GM12878 (cell line): ENCODE measurements at regions not wholly inside any gene's neighbourhood (a gene's known extent, or its start where the extent isn't known, plus 50 kb on each side); places are given as distances from the start of the nearest gene placed in this dataset.

Experiments used
- ATAC-seq: fragments of 200-7000 bp; cut with Tn5 transposase; 3 replicates; pipeline ENCODE4 v1.9.1; 2020; ENCODE audit warnings: mild to moderate bottlenecking, moderate library complexity
- BruUV-seq: library from RNA; stranded (reverse); fragments of 400-500 nt; replicated peaks from 2 replicates; lab custom pipeline; 2021; lab: Mats Ljungman, UMichigan
- CTCF ChIA-PET: fragments of 300-600 bp; sonication (Branson Sonifier 250); formaldehyde crosslinking; extraction: SDS; loops from one replicate; lab custom pipeline; 2021; ENCODE audit warnings: inconsistent platforms; lab: Yijun Ruan, JAX
- POLR2A ChIA-PET: fragments of 350-600 bp; formaldehyde crosslinking; extraction: SDS; loops from one replicate; lab custom pipeline; 2021; ENCODE audit warnings: inconsistent platforms; lab: Charles Lee
- RAD21 ChIA-PET: fragments of 300-600 bp; sonication (Branson Sonifier 250); formaldehyde crosslinking; loops from one replicate; lab custom pipeline; 2023; ENCODE audit warnings: antibody characterized with exemption; ENCODE audit not compliant: unreplicated experiment; lab: Charles Lee
- SMC1A ChIA-PET: fragments of 300-600 bp; sonication (Branson Sonifier 250); formaldehyde crosslinking; loops from one replicate; lab custom pipeline; 2023; ENCODE audit not compliant: unreplicated experiment, uncharacterized antibody; lab: Charles Lee
- DNase-seq: peaks from one replicate; pipeline ENCODE4 v3.0.0-alpha.2; 2011; ENCODE audit warnings: low read depth, low spot score
- FAIRE-seq: peaks from 3 replicates; lab custom pipeline; 2011; peaks lifted over from hg19 to GRCh38; lab: Jason Lieb, UNC
- H2AFZ ChIP-seq: 2 replicates; pipeline ENCODE4 v1.6.0; 2011; ENCODE audit warnings: low read depth, low read length, control low read depth; ENCODE audit not compliant: control insufficient read depth
- H3K27ac ChIP-seq: 2 replicates; pipeline ENCODE4 v1.5.1; 2011; ENCODE audit warnings: control low read depth; ENCODE audit not compliant: control insufficient read depth, insufficient read depth
- H3K27me3 ChIP-seq, 2 experiments: replicated peaks in 1 of 2; 2 replicates each; pipeline versions ENCODE4 v1.6.0 to v1.6.1; 2011; ENCODE audit warnings: low read length in 1 of 2; ENCODE audit not compliant: control insufficient read depth in 2 of 2, insufficient read depth in 2 of 2
- H3K36me3 ChIP-seq, 2 experiments: 2 replicates each; pipeline ENCODE4 v1.5.1; 2011; ENCODE audit warnings: low read length in 1 of 2; ENCODE audit not compliant: control insufficient read depth in 2 of 2, insufficient read depth in 2 of 2
- H3K4me1 ChIP-seq: 2 replicates; pipeline ENCODE4 v1.6.1; 2011; ENCODE audit warnings: mild to moderate bottlenecking, low read length, moderate library complexity, mixed read lengths; ENCODE audit not compliant: control insufficient read depth, insufficient read depth
- H3K4me2 ChIP-seq: 2 replicates; pipeline ENCODE4 v1.6.0; 2011; ENCODE audit warnings: control low read depth; ENCODE audit not compliant: control insufficient read depth, insufficient read depth
- H3K4me3 ChIP-seq: fragments of 200-600 bp; sonication (generic); 2 replicates; pipeline ENCODE4 v1.5.1; 2016
- H3K79me2 ChIP-seq: 2 replicates; pipeline ENCODE4 v1.6.0; 2011; ENCODE audit warnings: low read length; ENCODE audit not compliant: control insufficient read depth, insufficient read depth
- H3K9ac ChIP-seq: 2 replicates; pipeline ENCODE4 v1.8.0; 2011; ENCODE audit warnings: low read length, control low read depth, mixed read lengths; ENCODE audit not compliant: control insufficient read depth, insufficient read depth
- H3K9me3 ChIP-seq: replicated peaks from 3 replicates; pipeline ENCODE4 v1.5.1; 2011; ENCODE audit warnings: mild to moderate bottlenecking, low read length; ENCODE audit not compliant: control insufficient read depth, insufficient read depth
- H4K20me1 ChIP-seq: 2 replicates; pipeline ENCODE4 v1.6.0; 2011; ENCODE audit not compliant: control insufficient read depth, insufficient read depth
- BRCA1 ChIP-seq: IDR thresholded peaks from 2 replicates; pipeline ENCODE4 v1.6.1; 2011; ENCODE audit warnings: low read depth, low read length, improper control_type of control experiment
- CHD4 ChIP-seq: fragments of 200-600 bp; sonication (generic); IDR thresholded peaks from 2 replicates; pipeline ENCODE4 v1.6.1; 2016; ENCODE audit warnings: mild to moderate bottlenecking
- FOS ChIP-seq: IDR thresholded peaks from 3 replicates; pipeline ENCODE4 v1.6.1; 2011; ENCODE audit warnings: borderline replicate concordance; ENCODE audit not compliant: insufficient read length; ENCODE audit errors: extremely low read depth
- FOXK2 ChIP-seq: fragments of 450-650 bp; IDR thresholded peaks from 2 replicates; pipeline ENCODE4 v1.6.1; 2017; ENCODE audit warnings: mild to moderate bottlenecking, moderate library complexity
- HDGF ChIP-seq: fragments of 450-650 bp; IDR thresholded peaks from 2 replicates; pipeline ENCODE4 v1.6.1; 2016; ENCODE audit warnings: antibody characterized with exemption
- KDM1A ChIP-seq: fragments of 200-600 bp; sonication (generic); IDR thresholded peaks from 2 replicates; pipeline ENCODE4 v1.6.1; 2016; ENCODE audit warnings: borderline replicate concordance
- MYB ChIP-seq: fragments of 150-350 bp; IDR thresholded peaks from 2 replicates; pipeline ENCODE4 v1.6.1; 2014; ENCODE audit warnings: mild to moderate bottlenecking, low read depth, low read length, borderline replicate concordance
- POLR2AphosphoS5 ChIP-seq: IDR thresholded peaks from 2 replicates; pipeline ENCODE4 v1.6.1; 2011; ENCODE audit warnings: mild to moderate bottlenecking, low read length, inconsistent platforms
- POU2F2 ChIP-seq: IDR thresholded peaks from 3 replicates; pipeline ENCODE4 v1.6.1; 2011; ENCODE audit warnings: low read depth, mild to moderate bottlenecking, low read length, borderline replicate concordance
- RAD21 ChIP-seq: IDR thresholded peaks from 2 replicates; pipeline ENCODE4 v1.6.1; 2011; ENCODE audit warnings: mild to moderate bottlenecking, low read depth, low read length, moderate library complexity; ENCODE audit not compliant: insufficient read depth
- RBBP5 ChIP-seq: fragments of 200-600 bp; sonication (generic); conservative IDR thresholded peaks from 2 replicates; pipeline ENCODE4 v1.6.1; 2016
- SIX5 ChIP-seq: IDR thresholded peaks from 2 replicates; pipeline ENCODE4 v1.6.1; 2011; ENCODE audit warnings: mild to moderate bottlenecking, low read depth, low read length, moderate library complexity; ENCODE audit not compliant: severe bottlenecking
- TAF1 ChIP-seq: IDR thresholded peaks from 2 replicates; pipeline ENCODE4 v1.6.1; 2011; ENCODE audit warnings: mild to moderate bottlenecking, low read depth, low read length, borderline replicate concordance
- ZSCAN29 ChIP-seq: fragments of 450-650 bp; IDR thresholded peaks from 2 replicates; pipeline ENCODE4 v1.6.1; 2017; ENCODE audit warnings: mild to moderate bottlenecking, moderate library complexity
- WGBS: methylation state at CpG from one replicate; pipeline ENCODE4 v1.1.6; 2016; ENCODE audit warnings: low lambda C conversion rate; ENCODE audit not compliant: insufficient replicate concordance, insufficient coverage; ENCODE audit errors: missing lambda C conversion rate; 5-methylcytosine and 5-hydroxymethylcytosine counted together
- in situ Hi-C: fragments of 300-500 bp; cut with MboI; formaldehyde crosslinking; loops from 9 replicates; pipeline ENCODE4 v1.14.3; 2018; ENCODE audit warnings: mixed read lengths
- intact Hi-C: fragments of 100-400 bp; cut with micrococcal nuclease; formaldehyde crosslinking; loops from one replicate; pipeline ENCODE4 v1.14.2; 2022; ENCODE audit not compliant: unreplicated experiment
- TF ChIP-seq, protein P1 (sequence below): IDR thresholded peaks from 2 replicates; pipeline ENCODE4 v1.6.1; 2012; ENCODE audit warnings: low read depth, low read length, improper control_type of control experiment
- TF ChIP-seq, protein P2 (sequence below): fragments of 450-650 bp; IDR thresholded peaks from 2 replicates; pipeline ENCODE4 v1.6.1; 2018; ENCODE audit warnings: borderline replicate concordance, mild to moderate bottlenecking; ENCODE audit not compliant: partially characterized antibody
- TF ChIP-seq, protein P3 (sequence below): fragments of 450-650 bp; formaldehyde crosslinking; IDR thresholded peaks from 2 replicates; pipeline ENCODE4 v1.5.0; 2022; ENCODE audit warnings: mild to moderate bottlenecking, missing genetic modification characterization

DNA sequence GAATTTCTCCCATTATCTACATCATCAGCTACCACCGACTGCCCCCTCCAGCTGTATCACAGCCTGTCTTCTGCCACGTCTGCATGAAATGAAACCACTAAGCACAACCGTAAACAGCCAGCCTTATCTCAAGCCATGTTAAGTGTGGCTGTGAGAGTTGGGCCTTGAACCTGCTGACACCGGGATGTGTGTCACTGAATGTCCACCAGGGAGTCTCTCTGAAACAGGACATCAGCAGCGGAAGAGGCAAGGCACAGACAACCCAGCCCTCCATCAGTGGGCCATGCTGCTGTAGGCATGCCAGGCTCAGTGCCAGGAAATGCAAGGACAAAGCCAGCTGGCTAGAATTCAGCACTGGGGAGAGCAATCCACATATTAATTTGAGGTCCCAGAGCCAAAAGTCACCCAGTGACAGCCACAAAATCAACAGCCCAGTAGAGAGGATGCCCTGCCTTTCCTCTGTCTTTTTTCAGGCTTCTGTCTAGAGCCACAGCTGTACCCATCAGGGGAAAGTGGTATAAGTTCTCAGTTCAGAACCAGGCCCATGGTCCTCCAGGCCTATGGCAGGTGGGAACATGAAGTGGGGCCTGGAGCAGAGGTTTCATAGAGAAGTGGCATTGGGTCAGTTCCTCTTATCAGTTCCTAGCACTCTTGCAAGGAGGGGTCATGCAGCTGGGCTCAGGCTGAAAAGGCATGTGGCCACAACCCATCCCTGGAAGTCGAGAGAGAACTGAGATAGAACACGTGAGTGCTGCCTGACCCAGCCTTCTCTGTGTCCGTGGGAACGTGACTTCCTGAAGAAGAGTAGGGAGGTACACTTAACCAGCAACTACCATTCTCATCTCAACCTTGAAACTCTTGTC lies 199.4 kb downstream of the ESM1 start:
- Histone ChIP-seq H3K27me3 (no peaks in the 10 kb centered on the region), H3K4me3 (no peak overlapping the region), H3K9me3 (no peaks in the 10 kb centered on the region), H3K4me1 (peaks cover 13% of the 10 kb centered on the region), H3K36me3 (no peaks in the 10 kb centered on the region), H3K27ac (peak overlapping the region; percentile 18; the same call in 1 of the 2 replicates), H3K79me2 (no peaks in the 10 kb centered on the region), H4K20me1 (no peaks in the 10 kb centered on the region), H3K9ac (no peak overlapping the region), H2AFZ (no peak overlapping the region), H3K4me2 (peak overlapping the region; percentile 22; the same call in 1 of the 2 replicates)
- in situ Hi-C loops (no loop called here), intact Hi-C loops (no loop called here)
- WGBS: 22% methylated on average over 9 of the region's 9 CpGs
- POLR2A ChIA-PET: no interaction called here
- peak; percentile 31; the same call in 1 of the 3 replicates for ATAC-seq
- SMC1A ChIA-PET: no interaction called here
- RAD21 ChIA-PET: interaction anchor here (1.2 kb wide), 1 partner anchor 15 kb away, joined by 3 read pairs; no protein-coding TSS in a partner anchor
- BruUV-seq: no TSS peak
- CTCF ChIA-PET: no interaction called here
- no peak for FAIRE-seq
- peak; percentile 45 for DNase-seq
- TF ChIP-seq TAF1: no peak
- TF ChIP-seq, protein P1, sequence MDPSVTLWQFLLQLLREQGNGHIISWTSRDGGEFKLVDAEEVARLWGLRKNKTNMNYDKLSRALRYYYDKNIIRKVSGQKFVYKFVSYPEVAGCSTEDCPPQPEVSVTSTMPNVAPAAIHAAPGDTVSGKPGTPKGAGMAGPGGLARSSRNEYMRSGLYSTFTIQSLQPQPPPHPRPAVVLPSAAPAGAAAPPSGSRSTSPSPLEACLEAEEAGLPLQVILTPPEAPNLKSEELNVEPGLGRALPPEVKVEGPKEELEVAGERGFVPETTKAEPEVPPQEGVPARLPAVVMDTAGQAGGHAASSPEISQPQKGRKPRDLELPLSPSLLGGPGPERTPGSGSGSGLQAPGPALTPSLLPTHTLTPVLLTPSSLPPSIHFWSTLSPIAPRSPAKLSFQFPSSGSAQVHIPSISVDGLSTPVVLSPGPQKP: no peak
- no peak for TF ChIP-seq FOXK2
- TF ChIP-seq ZSCAN29: no peak
- TF ChIP-seq RAD21: no peak
- no peak for TF ChIP-seq CHD4
- TF ChIP-seq, protein P2, sequence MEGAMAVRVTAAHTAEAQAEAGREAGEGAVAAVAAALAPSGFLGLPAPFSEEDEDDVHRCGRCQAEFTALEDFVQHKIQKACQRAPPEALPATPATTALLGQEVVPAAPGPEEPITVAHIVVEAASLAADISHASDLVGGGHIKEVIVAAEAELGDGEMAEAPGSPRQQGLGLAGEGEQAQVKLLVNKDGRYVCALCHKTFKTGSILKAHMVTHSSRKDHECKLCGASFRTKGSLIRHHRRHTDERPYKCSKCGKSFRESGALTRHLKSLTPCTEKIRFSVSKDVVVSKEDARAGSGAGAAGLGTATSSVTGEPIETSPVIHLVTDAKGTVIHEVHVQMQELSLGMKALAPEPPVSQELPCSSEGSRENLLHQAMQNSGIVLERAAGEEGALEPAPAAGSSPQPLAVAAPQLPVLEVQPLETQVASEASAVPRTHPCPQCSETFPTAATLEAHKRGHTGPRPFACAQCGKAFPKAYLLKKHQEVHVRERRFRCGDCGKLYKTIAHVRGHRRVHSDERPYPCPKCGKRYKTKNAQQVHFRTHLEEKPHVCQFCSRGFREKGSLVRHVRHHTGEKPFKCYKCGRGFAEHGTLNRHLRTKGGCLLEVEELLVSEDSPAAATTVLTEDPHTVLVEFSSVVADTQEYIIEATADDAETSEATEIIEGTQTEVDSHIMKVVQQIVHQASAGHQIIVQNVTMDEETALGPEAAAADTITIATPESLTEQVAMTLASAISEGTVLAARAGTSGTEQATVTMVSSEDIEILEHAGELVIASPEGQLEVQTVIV: no peak
- TF ChIP-seq BRCA1: no peak
- no peak for TF ChIP-seq SIX5
- no peak for TF ChIP-seq KDM1A
- no peak for TF ChIP-seq POLR2AphosphoS5
- no peak for TF ChIP-seq POU2F2
- TF ChIP-seq, protein P3, sequence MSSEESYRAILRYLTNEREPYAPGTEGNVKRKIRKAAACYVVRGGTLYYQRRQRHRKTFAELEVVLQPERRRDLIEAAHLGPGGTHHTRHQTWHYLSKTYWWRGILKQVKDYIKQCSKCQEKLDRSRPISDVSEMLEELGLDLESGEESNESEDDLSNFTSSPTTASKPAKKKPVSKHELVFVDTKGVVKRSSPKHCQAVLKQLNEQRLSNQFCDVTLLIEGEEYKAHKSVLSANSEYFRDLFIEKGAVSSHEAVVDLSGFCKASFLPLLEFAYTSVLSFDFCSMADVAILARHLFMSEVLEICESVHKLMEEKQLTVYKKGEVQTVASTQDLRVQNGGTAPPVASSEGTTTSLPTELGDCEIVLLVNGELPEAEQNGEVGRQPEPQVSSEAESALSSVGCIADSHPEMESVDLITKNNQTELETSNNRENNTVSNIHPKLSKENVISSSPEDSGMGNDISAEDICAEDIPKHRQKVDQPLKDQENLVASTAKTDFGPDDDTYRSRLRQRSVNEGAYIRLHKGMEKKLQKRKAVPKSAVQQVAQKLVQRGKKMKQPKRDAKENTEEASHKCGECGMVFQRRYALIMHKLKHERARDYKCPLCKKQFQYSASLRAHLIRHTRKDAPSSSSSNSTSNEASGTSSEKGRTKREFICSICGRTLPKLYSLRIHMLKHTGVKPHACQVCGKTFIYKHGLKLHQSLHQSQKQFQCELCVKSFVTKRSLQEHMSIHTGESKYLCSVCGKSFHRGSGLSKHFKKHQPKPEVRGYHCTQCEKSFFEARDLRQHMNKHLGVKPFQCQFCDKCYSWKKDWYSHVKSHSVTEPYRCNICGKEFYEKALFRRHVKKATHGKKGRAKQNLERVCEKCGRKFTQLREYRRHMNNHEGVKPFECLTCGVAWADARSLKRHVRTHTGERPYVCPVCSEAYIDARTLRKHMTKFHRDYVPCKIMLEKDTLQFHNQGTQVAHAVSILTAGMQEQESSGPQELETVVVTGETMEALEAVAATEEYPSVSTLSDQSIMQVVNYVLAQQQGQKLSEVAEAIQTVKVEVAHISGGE: no peak
- no peak for TF ChIP-seq MYB
- no peak for TF ChIP-seq HDGF
- no peak for TF ChIP-seq FOS
- TF ChIP-seq RBBP5: no peak
